IMR-90 (cell line): ENCODE measurements at regions not wholly inside any gene's neighbourhood (a gene's known extent, or its start where the extent isn't known, plus 50 kb on each side); places are given as distances from the start of the nearest gene placed in this dataset.

Experiments
- ATAC-seq: fragments of 200-7000 bp; cut with Tn5 transposase; 2 replicates; pipeline ENCODE4 v1.9.1; 2020; ENCODE audit warnings: low read depth, mild to moderate bottlenecking, moderate library complexity
- BruUV-seq: library from RNA; stranded (reverse); fragments of 400-500 nt; replicated peaks from 2 replicates; lab custom pipeline; 2021; lab: Mats Ljungman, UMichigan
- CTCF ChIA-PET: fragments of 300-600 bp; formaldehyde crosslinking; extraction: SDS; loops from one replicate; lab custom pipeline; 2021; ENCODE audit warnings: antibody characterized with exemption; lab: Yijun Ruan, JAX
- POLR2A ChIA-PET: fragments of 300-600 bp; sonication (Branson Sonifier 250); formaldehyde crosslinking; loops from one replicate; lab custom pipeline; 2022; ENCODE audit warnings: antibody characterized with exemption; ENCODE audit not compliant: unreplicated experiment; lab: Charles Lee
- DNase-seq: peaks from one replicate; pipeline ENCODE4 v3.0.0; 2013
- H2AFZ ChIP-seq: replicated peaks from 2 replicates; pipeline ENCODE3; 2013; ENCODE audit warnings: low read length, mild to moderate bottlenecking; ENCODE audit not compliant: poor library complexity
- H2AK5ac ChIP-seq: 2 replicates; pipeline ENCODE4 v1.6.1; 2013; ENCODE audit warnings: low read depth, low read length, inconsistent platforms
- H2AK9ac ChIP-seq: replicated peaks from 2 replicates; pipeline ENCODE3; 2013; ENCODE audit warnings: mild to moderate bottlenecking, low read depth, low read length, moderate library complexity; ENCODE audit not compliant: poor library complexity
- H2BK120ac ChIP-seq: 2 replicates; pipeline ENCODE4 v1.6.1; 2013; ENCODE audit warnings: low read depth, low read length, inconsistent platforms
- H2BK15ac ChIP-seq: 3 replicates; pipeline ENCODE4 v1.6.1; 2013; ENCODE audit warnings: low read depth, low read length, inconsistent platforms
- H2BK20ac ChIP-seq: 2 replicates; pipeline ENCODE4 v1.6.1; 2013; ENCODE audit warnings: low read depth, mild to moderate bottlenecking, inconsistent platforms, low read length, moderate library complexity
- H2BK5ac ChIP-seq: 2 replicates; pipeline ENCODE4 v1.6.1; 2013; ENCODE audit warnings: mild to moderate bottlenecking, low read depth, low read length, inconsistent platforms; ENCODE audit not compliant: poor library complexity, severe bottlenecking
- H3K14ac ChIP-seq: replicated peaks from 2 replicates; pipeline ENCODE4 v1.6.1; 2013; ENCODE audit warnings: low read depth, low read length, inconsistent platforms
- H3K18ac ChIP-seq: 2 replicates; pipeline ENCODE4 v1.6.1; 2013; ENCODE audit warnings: low read depth, low read length, control low read depth
- H3K23ac ChIP-seq: 2 replicates; pipeline ENCODE4 v1.6.1; 2013; ENCODE audit warnings: low read depth, low read length, inconsistent platforms
- H3K27ac ChIP-seq: 2 replicates; pipeline ENCODE4 v1.5.1; 2013; ENCODE audit warnings: mild to moderate bottlenecking, control low read depth, low read length; ENCODE audit not compliant: insufficient read depth
- H3K27me3 ChIP-seq: 2 replicates; pipeline ENCODE4 v1.6.1; 2013; ENCODE audit warnings: low read length; ENCODE audit not compliant: control insufficient read depth, insufficient read depth
- H3K36me3 ChIP-seq: 2 replicates; pipeline ENCODE4 v1.6.1; 2013; ENCODE audit warnings: low read length, mixed read lengths; ENCODE audit not compliant: control insufficient read depth, insufficient read depth
- H3K4ac ChIP-seq: 2 replicates; pipeline ENCODE4 v1.6.1; 2013; ENCODE audit warnings: low read depth, low read length, inconsistent platforms
- H3K4me1 ChIP-seq: 2 replicates; pipeline ENCODE4 v1.6.1; 2013; ENCODE audit warnings: low read length, mixed read lengths; ENCODE audit not compliant: control insufficient read depth, insufficient read depth
- H3K4me2 ChIP-seq: 2 replicates; pipeline ENCODE4 v1.6.1; 2013; ENCODE audit warnings: low read depth, mild to moderate bottlenecking, control low read depth, low read length, moderate library complexity
- H3K4me3 ChIP-seq: 2 replicates; pipeline ENCODE4 v1.5.1; 2013; ENCODE audit warnings: low read depth, mild to moderate bottlenecking, control low read depth, low read length, moderate library complexity; ENCODE audit not compliant: insufficient read depth
- H3K56ac ChIP-seq: 2 replicates; pipeline ENCODE4 v1.6.1; 2013; ENCODE audit warnings: low read length, inconsistent platforms; ENCODE audit not compliant: insufficient read depth; ENCODE audit errors: extremely low read depth
- H3K79me1 ChIP-seq, 2 experiments: 2 replicates each; pipeline ENCODE4 v1.6.1; 2013; ENCODE audit warnings: low read length in 2 of 2, inconsistent platforms in 1 of 2, low read depth in 1 of 2
- H3K9ac ChIP-seq: 2 replicates; pipeline ENCODE4 v1.6.1; 2013; ENCODE audit warnings: low read depth, low read length, control low read depth
- H3K9me1 ChIP-seq: 2 replicates; pipeline ENCODE4 v1.6.1; 2013; ENCODE audit warnings: low read length, inconsistent platforms; ENCODE audit not compliant: insufficient read depth
- H3K9me3 ChIP-seq: 2 replicates; pipeline ENCODE4 v1.6.1; 2013; ENCODE audit warnings: low read length; ENCODE audit not compliant: control insufficient read depth, insufficient read depth
- H4K20me1 ChIP-seq: 2 replicates; pipeline ENCODE4 v1.6.1; 2013; ENCODE audit warnings: low read length, inconsistent platforms; ENCODE audit not compliant: insufficient read depth
- H4K5ac ChIP-seq: 2 replicates; pipeline ENCODE4 v1.6.1; 2013; ENCODE audit warnings: mild to moderate bottlenecking, low read depth, low read length, control low read depth
- H4K8ac ChIP-seq, 2 experiments: 2 replicates each; pipeline ENCODE4 v1.6.1; 2013; ENCODE audit warnings: low read depth in 2 of 2, low read length in 2 of 2, control low read depth in 1 of 2, inconsistent platforms in 1 of 2
- H4K91ac ChIP-seq: 2 replicates; pipeline ENCODE4 v1.6.1; 2013; ENCODE audit warnings: low read depth, low read length, inconsistent platforms; ENCODE audit not compliant: insufficient read depth
- BHLHE40 ChIP-seq: fragments of 150-350 bp; IDR thresholded peaks from 2 replicates; pipeline ENCODE4 v1.6.1; 2016; ENCODE audit warnings: mild to moderate bottlenecking, low read depth, low read length
- CHD1 ChIP-seq: IDR thresholded peaks from 2 replicates; pipeline ENCODE4 v1.6.1; 2012; ENCODE audit warnings: low read depth, low read length, improper control_type of control experiment
- MXI1 ChIP-seq: IDR thresholded peaks from 2 replicates; pipeline ENCODE4 v1.6.1; 2012; ENCODE audit warnings: low read depth, mild to moderate bottlenecking, low read length, moderate library complexity, borderline replicate concordance
- NFE2L2 ChIP-seq: fragments of 150-350 bp; IDR thresholded peaks from 2 replicates; pipeline ENCODE4 v1.6.1; 2016; ENCODE audit warnings: low read depth, mild to moderate bottlenecking, low read length
- POLR2A ChIP-seq: IDR thresholded peaks from 2 replicates; pipeline ENCODE4 v1.6.1; 2012; ENCODE audit warnings: mild to moderate bottlenecking, low read depth, low read length
- RAD21 ChIP-seq: IDR thresholded peaks from 2 replicates; pipeline ENCODE4 v1.6.1; 2012; ENCODE audit warnings: low read length, improper control_type of control experiment
- RFX5 ChIP-seq: IDR thresholded peaks from 2 replicates; pipeline ENCODE4 v1.8.0; 2012; ENCODE audit warnings: low read depth, mild to moderate bottlenecking, low read length, moderate library complexity
- SMC3 ChIP-seq: fragments of 150-350 bp; IDR thresholded peaks from 2 replicates; pipeline ENCODE4 v1.6.1; 2016; ENCODE audit warnings: low read depth, mild to moderate bottlenecking, antibody characterized with exemption, low read length, moderate library complexity
- WGBS, 2 experiments: methylation state at CpG; one replicate each; pipeline versions ENCODE4 v1.1.5 to v1.1.7; 2013; ENCODE audit warnings: missing lambda C conversion rate in 2 of 2; ENCODE audit not compliant: insufficient read length in 1 of 2; ENCODE audit errors: extremely low coverage in 2 of 2; 5-methylcytosine and 5-hydroxymethylcytosine counted together
- dilution Hi-C: fragments of 300-500 bp; cut with HindIII; formaldehyde crosslinking; loops from one replicate; pipeline ENCODE4 v1.14.3; 2018; ENCODE audit warnings: low sequenced_read_pairs; ENCODE audit not compliant: unreplicated experiment
- in situ Hi-C: fragments of 300-500 bp; cut with MboI; formaldehyde crosslinking; loops from 3 replicates; pipeline ENCODE4 v1.14.3; 2019; ENCODE audit warnings: low sequenced_read_pairs, inconsistent platforms, mixed read lengths
- intact Hi-C: fragments of 100-400 bp; cut with micrococcal nuclease; formaldehyde crosslinking; loops from 2 replicates; pipeline ENCODE4 v1.10.0; 2022
- TF ChIP-seq, protein P1 (sequence below): fragments of 150-350 bp; IDR thresholded peaks from 2 replicates; pipeline ENCODE4 v1.6.1; 2017; ENCODE audit warnings: mild to moderate bottlenecking, antibody characterized with exemption, low read length, low read depth
- TF ChIP-seq, protein P2 (sequence below): conservative IDR thresholded peaks from 2 replicates; pipeline ENCODE4 v1.5.1; 2012; ENCODE audit warnings: mild to moderate bottlenecking, low read depth, low read length, improper control_type of control experiment

DNA sequence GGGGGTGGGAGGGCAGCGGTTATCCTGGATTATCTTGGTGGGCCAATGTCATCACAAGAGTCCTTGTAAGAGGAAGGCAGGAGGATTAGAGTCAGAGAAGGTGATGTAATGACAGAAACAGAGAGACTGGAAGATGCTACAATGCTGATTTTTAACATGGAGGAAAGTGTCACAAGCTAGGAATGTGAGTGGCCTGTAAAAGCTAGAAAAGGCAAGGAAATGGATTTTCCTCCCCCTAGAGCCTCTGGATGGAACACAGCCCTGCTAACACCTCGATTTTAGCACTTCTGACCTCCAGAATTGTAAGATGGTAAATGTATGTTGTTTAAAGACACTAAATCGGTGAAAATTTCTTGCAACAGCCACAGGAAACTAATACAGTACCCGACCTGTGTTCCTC lies 109.3 kb downstream of the MN1 start:
- Histone ChIP-seq H3K14ac (no peak overlapping the region), H3K9me1 (no peaks in the 10 kb centered on the region), H3K27ac (no peak overlapping the region), H2BK120ac (no peak overlapping the region), H3K4ac (no peak overlapping the region), H3K4me2 (no peak overlapping the region), H3K27me3 (peaks cover 19% of the 10 kb centered on the region), H3K79me1 (no peaks in the 10 kb centered on the region), H2AFZ (no peak overlapping the region), H2AK5ac (no peak overlapping the region), H3K4me3 (no peak overlapping the region), H3K9me3 (peaks cover 9% of the 10 kb centered on the region), H4K5ac (no peak overlapping the region), H3K4me1 (no peaks in the 10 kb centered on the region), H4K91ac (no peak overlapping the region), H3K23ac (no peak overlapping the region), H2BK5ac (no peak overlapping the region), H4K20me1 (no peaks in the 10 kb centered on the region), H3K9ac (no peak overlapping the region), H2AK9ac (no peak overlapping the region), H2BK20ac (no peak overlapping the region), H3K56ac (no peak overlapping the region), H4K8ac (no peak overlapping the region), H2BK15ac (no peak overlapping the region), H3K36me3 (no peaks in the 10 kb centered on the region), H3K18ac (no peak overlapping the region)
- in situ Hi-C loops (no loop called here), dilution Hi-C loops (no loop called here), intact Hi-C loops (no loop called here)
- no TSS peak for BruUV-seq
- ATAC-seq (peak; percentile 48), DNase-seq (peak; percentile 20)
- TF ChIP-seq MXI1 (no peak), NFE2L2 (no peak), RAD21 (0 out of 2 replicates have a peak, but pooled peaks have one; percentile 21), SMC3 (peak; percentile 25; the same call in 1 of the 2 replicates), RFX5 (no peak), POLR2A (no peak), CHD1 (no peak), BHLHE40 (no peak)
- TF ChIP-seq, protein P1, sequence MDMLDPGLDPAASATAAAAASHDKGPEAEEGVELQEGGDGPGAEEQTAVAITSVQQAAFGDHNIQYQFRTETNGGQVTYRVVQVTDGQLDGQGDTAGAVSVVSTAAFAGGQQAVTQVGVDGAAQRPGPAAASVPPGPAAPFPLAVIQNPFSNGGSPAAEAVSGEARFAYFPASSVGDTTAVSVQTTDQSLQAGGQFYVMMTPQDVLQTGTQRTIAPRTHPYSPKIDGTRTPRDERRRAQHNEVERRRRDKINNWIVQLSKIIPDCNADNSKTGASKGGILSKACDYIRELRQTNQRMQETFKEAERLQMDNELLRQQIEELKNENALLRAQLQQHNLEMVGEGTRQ, result no peak
- TF ChIP-seq, protein P2, sequence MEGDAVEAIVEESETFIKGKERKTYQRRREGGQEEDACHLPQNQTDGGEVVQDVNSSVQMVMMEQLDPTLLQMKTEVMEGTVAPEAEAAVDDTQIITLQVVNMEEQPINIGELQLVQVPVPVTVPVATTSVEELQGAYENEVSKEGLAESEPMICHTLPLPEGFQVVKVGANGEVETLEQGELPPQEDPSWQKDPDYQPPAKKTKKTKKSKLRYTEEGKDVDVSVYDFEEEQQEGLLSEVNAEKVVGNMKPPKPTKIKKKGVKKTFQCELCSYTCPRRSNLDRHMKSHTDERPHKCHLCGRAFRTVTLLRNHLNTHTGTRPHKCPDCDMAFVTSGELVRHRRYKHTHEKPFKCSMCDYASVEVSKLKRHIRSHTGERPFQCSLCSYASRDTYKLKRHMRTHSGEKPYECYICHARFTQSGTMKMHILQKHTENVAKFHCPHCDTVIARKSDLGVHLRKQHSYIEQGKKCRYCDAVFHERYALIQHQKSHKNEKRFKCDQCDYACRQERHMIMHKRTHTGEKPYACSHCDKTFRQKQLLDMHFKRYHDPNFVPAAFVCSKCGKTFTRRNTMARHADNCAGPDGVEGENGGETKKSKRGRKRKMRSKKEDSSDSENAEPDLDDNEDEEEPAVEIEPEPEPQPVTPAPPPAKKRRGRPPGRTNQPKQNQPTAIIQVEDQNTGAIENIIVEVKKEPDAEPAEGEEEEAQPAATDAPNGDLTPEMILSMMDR, result 0 out of 2 replicates have a peak, but pooled peaks have one; percentile 18
- POLR2A ChIA-PET, result no interaction called here
- CTCF ChIA-PET, result no interaction called here
- WGBS, 2 experiments, result 70% methylated on average over 1 of the region's 4 CpGs; no CpG with 5 or more reads in 1 of the 2 experiments
